Activated CD4-positive, alpha-beta T cell treated with anti-CD3 and anti-CD28 coated beads, Interleukin-2, amount 50 U/mL, for 16 hours (primary cell): ENCODE measurements at regions not wholly inside any gene's neighbourhood (a gene's known extent, or its start where the extent isn't known, plus 50 kb on each side); places are given as distances from the start of the nearest gene placed in this dataset.

Source experiments
- DNase-seq: peaks from one replicate; pipeline ENCODE4 v3.0.0-alpha.2; 2020

DNA sequence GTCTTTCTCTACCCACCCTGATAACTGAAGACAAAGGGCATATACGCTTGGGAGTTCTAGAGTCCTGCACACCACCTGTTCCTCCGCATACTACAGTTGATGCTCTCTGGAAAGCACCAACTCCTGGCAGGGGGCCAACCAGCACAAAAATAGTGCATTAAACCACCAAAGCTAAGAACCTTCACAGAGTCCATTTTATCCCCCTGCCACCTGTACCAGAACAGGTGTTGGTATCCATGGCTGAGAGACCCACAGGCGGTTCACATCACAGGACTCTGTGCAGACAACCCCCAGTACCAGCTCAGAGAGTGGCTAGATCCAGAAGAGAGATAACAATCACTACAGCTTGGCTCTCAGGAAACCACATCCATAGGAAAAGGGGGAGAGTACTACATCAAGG is 114.4 kb upstream of the POU1F1 start:
- no peak for DNase-seq

DNA sequence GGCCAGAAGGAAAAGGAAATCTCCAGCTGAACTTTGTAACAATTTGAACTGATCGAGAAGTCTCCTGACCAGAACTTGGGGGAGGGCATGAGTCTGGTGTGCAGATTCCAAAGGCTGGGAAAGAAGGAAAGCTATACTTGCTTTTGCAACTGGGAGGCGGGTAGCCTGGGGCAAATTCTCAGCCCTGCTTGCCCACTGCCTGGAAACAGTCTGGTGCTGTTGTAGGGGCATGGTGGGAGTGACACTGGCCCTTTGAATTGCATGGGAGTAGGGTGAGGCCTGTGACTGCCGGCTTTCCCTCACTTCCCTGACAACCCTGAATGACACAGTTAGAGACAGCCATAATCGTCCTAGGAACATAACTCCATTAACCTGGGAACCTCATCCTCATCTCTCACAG is 114.0 kb upstream of the POU1F1 start:
- DNase-seq = no peak

DNA sequence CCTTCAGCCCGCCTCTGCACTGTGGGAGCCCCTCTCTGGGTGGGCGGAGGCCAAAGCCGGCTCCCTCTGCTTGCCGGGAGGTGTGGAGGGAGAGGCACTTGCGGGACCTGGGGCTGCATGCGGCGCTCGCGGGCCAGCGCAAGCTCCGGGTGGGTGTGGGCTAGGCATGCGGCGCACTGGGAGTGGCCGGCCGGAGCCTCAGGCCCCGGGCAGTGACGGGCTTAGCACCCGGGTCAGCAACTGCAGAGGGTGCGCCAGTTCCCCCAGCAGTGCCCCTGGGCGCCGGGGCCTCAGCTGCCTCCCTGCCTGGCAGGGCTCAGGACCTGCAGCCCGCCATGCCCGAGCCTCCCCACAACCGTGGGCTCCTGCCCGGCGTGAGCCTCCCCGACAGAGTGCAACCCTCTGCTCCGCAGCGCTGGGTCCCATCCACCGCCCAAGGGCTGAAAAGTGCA is 98.9 kb upstream of the POU1F1 start:
- no peak for DNase-seq

- no peak for DNase-seq
Observed at GRCh38 chr3:87370007-87370406, 93.6 kb upstream of the POU1F1 start.

DNA sequence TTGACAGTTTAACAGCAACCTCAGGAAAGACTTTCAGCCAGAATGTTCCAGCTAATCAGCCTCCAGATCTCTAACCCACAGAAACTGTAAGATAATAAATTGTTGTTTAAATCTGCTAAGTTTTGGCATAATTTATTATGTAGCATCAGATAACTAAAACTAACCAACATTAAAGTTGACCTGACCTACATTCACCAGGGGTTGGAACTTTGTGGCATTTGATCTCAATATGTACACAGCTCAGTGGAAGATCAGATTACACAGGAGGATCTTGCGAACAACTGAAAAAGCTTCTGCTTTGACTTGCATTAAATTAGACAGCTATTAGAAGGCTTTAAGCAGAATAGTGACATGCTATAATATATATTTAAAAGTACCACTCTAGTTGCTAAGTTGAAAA is 91.4 kb upstream of the POU1F1 start:
- no peak for DNase-seq

DNA sequence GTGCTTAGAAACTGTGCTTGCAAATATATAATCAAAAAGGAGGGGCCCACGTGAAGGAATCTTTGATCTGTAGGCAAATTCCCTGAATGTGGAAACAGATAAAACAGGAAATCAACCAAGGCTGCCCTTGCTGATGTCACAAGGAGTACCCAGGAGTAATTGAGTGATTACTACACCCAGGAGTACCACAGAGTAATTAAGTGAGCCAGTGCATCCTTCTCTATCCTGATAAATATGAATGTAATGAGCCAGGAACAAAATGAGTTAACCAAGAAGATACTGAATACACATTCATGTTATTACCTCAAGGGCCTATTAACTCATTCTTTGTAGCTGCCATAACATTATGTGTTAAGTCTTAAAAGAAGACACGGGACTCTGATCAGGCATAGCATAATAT is 87.3 kb upstream of the POU1F1 start:
- no peak for DNase-seq

GRCh38 chr3:87361956-87362355 is 85.6 kb upstream of the POU1F1 start:
- DNase-seq = no peak

DNA sequence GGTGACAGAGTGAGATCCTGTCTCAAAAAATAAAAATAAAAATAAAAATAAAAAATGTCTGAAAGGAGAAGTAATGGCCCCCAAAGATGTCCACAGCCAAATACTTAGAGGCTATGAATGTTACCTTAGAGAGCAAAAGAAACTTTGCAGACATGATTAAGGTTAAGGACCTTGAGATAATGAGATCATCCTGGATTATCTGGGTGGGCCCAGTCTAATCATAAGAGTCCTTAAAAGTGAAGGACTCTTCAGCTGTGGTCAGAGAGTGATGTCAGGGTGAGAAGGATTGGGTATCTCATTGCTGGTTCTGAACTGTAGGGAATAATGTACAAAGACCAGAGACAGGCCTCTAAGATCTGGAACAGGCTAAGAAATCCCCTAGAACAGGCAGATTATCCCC is 84.9 kb upstream of the POU1F1 start:
- no peak for DNase-seq

DNA sequence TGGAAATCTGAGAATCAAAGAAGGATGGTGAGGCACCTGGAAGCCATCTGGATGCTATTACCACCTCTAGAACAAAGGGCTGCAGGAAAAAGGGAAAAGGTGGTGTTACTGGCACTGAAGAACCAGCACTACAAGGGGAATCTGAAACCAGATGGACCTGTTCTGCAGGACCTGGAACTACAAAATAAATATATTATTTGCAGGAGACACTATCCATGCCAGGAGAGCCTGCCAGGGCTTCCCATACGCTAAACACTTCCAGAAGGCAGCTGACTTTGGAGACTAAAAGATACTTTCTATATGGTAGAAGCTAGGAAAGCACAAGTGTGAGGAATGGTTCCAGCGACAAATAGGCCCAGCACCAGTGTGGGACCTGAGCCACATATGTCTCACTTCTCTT is 83.4 kb upstream of the POU1F1 start:
- DNase-seq = no peak

- no peak for DNase-seq
Observed at GRCh38 chr3:87359025-87359424, 82.6 kb upstream of the POU1F1 start.

GRCh38 chr3:87358066-87358465 is 81.7 kb upstream of the POU1F1 start:
- DNase-seq = no peak

DNA sequence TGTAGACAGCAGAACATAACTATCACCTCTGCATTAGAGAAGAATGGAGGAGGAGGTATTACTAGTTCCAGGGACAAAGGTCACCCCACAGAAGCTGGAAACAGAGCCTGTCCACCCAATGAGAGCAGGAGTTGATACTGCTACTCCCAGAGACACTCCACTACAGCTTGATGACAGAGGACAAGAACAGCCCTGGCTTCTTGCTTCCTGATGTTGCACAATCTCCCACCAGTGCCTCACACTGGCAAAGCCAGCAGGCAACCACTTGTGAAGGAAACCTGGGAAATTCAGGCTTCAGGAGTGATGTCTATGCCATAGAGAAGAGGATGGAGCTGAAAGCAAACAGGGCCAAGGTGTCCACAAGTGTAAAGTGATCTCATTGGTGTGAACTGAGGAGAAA is 78.0 kb upstream of the POU1F1 start:
- DNase-seq = no peak

DNA sequence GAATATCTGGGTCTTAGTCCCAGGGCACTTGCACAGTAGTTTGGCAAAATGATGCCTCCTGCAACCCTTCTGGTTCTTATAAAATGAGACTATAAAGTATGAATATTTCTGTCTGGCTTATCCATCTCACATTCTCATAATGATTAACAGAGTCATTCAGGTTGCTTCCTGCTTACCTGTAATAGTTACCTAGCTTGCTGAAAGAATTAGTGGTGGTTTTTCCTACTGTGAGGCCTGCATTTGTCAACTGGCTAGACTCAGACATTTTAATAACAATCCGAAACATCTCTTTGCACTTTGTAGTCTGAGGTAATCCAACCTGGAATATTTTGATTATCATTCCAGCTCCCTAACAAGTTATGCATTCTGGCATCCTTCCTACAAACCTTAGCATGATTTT is 75.6 kb upstream of the POU1F1 start:
- no peak for DNase-seq

DNA sequence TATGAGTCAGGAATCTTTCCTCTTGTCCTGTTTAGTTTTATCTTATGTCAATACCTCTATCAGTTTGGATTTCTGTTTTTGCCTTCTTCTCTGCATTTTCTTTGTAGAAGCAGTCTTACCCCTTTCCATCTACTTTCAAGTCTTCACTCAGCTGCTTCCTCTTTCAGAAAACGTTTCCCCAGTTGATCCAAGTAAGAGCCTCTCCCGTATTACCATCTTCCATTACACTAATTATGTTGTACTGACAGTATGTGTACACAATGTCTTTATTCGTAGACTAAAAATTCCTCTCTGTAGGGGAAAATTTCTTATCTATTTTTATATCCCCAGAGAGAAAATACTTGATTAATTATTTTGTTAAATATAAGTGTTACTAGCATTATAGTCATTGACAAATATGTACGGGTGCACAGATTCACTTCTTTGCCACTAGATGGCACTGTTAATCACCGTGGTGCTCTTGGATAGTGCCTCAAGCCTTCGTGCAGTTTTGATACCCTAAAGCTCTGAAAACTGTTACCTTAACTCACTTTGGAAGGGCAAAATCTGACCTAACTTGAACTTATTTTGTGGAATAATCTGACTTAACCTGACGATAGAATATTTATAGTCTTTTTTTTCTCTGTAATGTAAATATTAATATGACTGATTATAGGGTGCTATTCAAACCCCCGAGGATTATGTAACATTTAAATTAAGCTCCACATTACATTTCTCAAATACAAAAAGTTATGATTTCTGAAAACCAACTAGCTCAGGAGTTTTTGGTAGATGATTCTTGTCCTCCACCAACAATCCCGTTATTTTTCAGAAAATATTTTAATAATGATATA is 74.2 kb upstream of the POU1F1 start:
- DNase-seq = peak; percentile 51

DNA sequence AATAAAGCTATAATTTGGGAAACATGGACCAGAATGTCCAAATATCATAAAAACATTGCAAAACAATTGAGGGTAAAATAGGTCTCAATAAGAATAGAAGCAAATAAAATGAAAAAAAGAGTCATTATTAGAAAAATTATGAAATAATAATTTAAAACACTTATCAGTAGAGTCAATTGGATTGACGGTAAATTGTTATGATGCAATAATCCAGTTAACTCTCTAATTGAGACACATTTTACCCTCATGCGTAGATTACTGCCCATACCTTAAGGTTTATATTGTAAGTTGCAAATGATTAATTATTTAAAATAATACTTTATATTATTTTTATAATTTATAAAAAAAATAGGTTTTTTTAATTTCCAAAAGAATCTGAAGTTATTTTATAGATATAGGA is 73.4 kb upstream of the POU1F1 start:
- DNase-seq = no peak

DNA sequence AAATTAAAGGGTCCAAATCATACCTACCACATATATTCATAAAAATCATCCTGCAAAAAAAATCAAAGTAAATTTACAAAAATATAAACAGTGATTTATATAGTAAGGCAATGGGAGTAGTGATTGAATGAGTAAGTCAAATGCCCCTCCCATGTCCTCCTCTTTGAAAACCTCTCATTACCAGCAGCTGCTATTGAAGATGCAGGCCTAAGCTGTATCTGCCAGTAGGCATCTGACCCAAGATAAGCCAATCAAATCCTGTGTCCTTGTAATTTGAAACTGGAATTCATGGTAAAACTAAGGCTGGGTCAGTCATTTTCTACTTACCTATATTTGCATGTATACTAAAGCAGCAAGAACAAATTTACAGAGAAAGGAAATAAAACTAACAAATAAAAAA is 60.4 kb upstream of the POU1F1 start:
- no peak for DNase-seq

DNA sequence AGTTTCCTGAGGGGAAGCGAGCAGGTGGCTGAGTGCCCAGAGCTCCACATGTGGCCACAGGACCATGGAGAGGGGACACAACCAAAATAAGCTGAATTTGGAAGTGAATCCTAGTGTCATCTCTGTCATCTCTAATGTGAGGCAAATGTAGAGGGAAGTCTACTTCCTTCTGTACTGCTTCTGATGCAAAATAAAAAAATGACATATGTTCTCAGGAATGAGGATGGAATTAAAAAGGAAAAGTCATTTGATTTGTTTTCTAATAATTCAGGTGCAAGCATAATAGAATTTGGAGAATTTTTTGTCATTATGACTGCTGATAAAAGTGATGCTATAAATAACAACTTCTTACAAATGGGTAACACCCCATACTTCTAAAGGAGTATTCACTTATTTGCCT is 59.5 kb upstream of the POU1F1 start:
- DNase-seq = no peak

DNA sequence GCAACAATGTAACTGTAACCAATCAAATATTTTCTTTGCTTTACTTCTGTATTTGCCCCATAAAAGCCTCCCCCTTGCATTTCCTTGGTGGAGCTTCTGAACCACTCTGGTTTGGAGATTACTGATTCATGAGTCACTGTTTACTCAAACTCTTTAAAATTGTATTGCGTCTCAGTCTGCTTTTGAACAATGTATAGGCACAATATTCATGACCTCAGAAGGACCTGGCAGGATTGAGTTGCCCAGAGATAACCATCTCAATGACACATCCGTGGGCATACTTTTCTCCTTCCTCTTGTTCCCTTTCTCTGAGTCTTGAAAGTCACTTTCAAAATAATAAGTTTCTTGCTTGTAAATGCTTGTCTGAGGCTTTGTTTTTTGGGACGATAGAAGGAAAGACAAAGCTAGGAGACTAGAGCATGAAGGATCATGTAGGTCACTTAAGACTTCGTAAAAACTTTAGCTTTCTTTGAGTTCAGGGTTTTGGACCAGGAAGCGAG is 57.1 kb upstream of the POU1F1 start:
- DNase-seq = peak; percentile 84

DNA sequence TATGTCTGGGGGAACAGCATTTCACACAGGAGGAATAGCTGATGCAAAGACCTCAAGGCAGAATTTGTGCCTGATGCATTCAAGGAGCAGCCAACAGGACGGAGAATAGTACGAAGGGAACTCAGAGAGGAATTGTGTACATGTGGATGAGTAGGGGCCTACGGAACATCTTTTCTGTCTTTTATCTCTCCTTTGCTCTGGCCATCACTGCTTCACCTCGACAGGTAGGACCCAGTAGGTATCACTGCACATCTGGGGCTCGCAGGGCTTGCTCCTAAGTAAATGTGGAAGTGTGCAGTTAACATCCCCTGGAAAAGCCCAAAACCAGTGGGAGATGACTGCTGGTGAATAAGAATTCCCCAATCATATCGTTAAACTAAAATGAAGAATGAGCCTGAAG is 56.4 kb upstream of the POU1F1 start:
- DNase-seq = no peak

DNA sequence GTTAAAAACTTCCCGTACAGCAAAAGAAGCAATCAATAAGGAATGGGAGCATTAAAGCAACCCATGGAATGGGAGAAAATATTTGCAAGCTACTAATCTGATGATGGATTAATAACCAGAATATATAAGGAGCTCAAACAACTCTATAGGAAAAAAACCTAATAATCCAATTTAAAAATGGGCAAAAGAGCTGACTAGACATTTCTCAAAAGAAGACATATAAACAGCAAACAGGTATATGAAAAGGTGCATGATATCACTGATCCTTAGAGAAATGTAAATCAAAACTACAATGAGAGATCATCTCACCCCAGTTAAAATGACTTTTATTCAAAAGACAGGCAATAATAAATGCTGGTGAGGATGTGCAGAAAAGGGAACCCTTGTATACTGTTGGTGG is 52.7 kb upstream of the POU1F1 start:
- DNase-seq = no peak
